Progenitor cell of endocrine pancreas (in vitro differentiated cells): ENCODE measurements at regions not wholly inside any gene's neighbourhood (a gene's known extent, or its start where the extent isn't known, plus 50 kb on each side); places are given as distances from the start of the nearest gene placed in this dataset.

Experiments
- DNase-seq: peaks from one replicate; pipeline ENCODE4 v3.0.0; 2021; ENCODE audit warnings: low spot score; ENCODE audit not compliant: unreplicated experiment
- H3K27ac Mint-ChIP-seq: 2 replicates; pipeline ENCODE4 v1.8.0; 2021; ENCODE audit warnings: mild to moderate bottlenecking, moderate library complexity, mixed read lengths
- H3K27me3 Mint-ChIP-seq: 2 replicates; pipeline ENCODE4 v1.8.0; 2021; ENCODE audit warnings: mixed read lengths
- H3K36me3 Mint-ChIP-seq: 2 replicates; pipeline ENCODE4 v1.8.0; 2022; ENCODE audit warnings: mixed read lengths; ENCODE audit not compliant: insufficient read depth
- H3K4me1 Mint-ChIP-seq: 2 replicates; pipeline ENCODE4 v1.8.0; 2021; ENCODE audit warnings: low read depth, mixed read lengths
- H3K4me3 Mint-ChIP-seq: 2 replicates; pipeline ENCODE4 v1.8.0; 2021; ENCODE audit warnings: low read depth, mild to moderate bottlenecking, moderate library complexity, mixed read lengths
- H3K9me3 Mint-ChIP-seq: 2 replicates; pipeline ENCODE4 v1.8.0; 2021; ENCODE audit warnings: low read depth, mixed read lengths
- CTCF ChIP-seq: fragments of 200-600 bp; sonication (generic); IDR thresholded peaks from one replicate; pipeline ENCODE4 v1.5.0; 2021; ENCODE audit warnings: antibody characterized with exemption, mild to moderate bottlenecking; ENCODE audit not compliant: unreplicated experiment

- no peak for DNase-seq
- H3K9me3 Mint-ChIP-seq = peaks cover 7% of the 10 kb centered on the region
- H3K4me3 Mint-ChIP-seq = no peak overlapping the region
- no peak overlapping the region for H3K27ac Mint-ChIP-seq
- peaks cover 9% of the 10 kb centered on the region for H3K4me1 Mint-ChIP-seq
- no peak for TF ChIP-seq CTCF
- no peaks in the 10 kb centered on the region for H3K36me3 Mint-ChIP-seq
- peaks cover 49% of the 10 kb centered on the region for H3K27me3 Mint-ChIP-seq
Observed at GRCh38 chr12:88805692-88806091, 225.4 kb upstream of the KITLG start.

- Mint-ChIP-seq H3K27me3 (peaks cover 51% of the 10 kb centered on the region), H3K9me3 (peaks cover 11% of the 10 kb centered on the region), H3K27ac (no peak overlapping the region), H3K36me3 (no peaks in the 10 kb centered on the region), H3K4me3 (no peak overlapping the region), H3K4me1 (peaks cover 9% of the 10 kb centered on the region)
- no peak for DNase-seq
- TF ChIP-seq CTCF = no peak
Observed at GRCh38 chr12:88805286-88805685, 225.0 kb upstream of the KITLG start.

- TF ChIP-seq CTCF = no peak
- H3K4me3 Mint-ChIP-seq = no peak overlapping the region
- peaks cover 9% of the 10 kb centered on the region for H3K4me1 Mint-ChIP-seq
- DNase-seq = no peak
- H3K27me3 Mint-ChIP-seq = peaks cover 36% of the 10 kb centered on the region
- no peak overlapping the region for H3K27ac Mint-ChIP-seq
- H3K36me3 Mint-ChIP-seq = no peaks in the 10 kb centered on the region
- peaks cover 18% of the 10 kb centered on the region for H3K9me3 Mint-ChIP-seq
Observed at GRCh38 chr12:88802096-88802706, 221.9 kb upstream of the KITLG start.

- H3K36me3 Mint-ChIP-seq = no peaks in the 10 kb centered on the region
- H3K27ac Mint-ChIP-seq = no peak overlapping the region
- H3K27me3 Mint-ChIP-seq = peaks cover 36% of the 10 kb centered on the region
- peaks cover 8% of the 10 kb centered on the region for H3K4me1 Mint-ChIP-seq
- DNase-seq = no peak
- H3K9me3 Mint-ChIP-seq = peaks cover 15% of the 10 kb centered on the region
- no peak overlapping the region for H3K4me3 Mint-ChIP-seq
- no peak for TF ChIP-seq CTCF
Observed at GRCh38 chr12:88801227-88802095, 221.2 kb upstream of the KITLG start.

- no peak overlapping the region for H3K4me3 Mint-ChIP-seq
- DNase-seq = no peak
- TF ChIP-seq CTCF = no peak
Observed at GRCh38 chr12:88793096-88793495, 212.8 kb upstream of the KITLG start.

More at GRCh38 chr12:88793096-88793495, 212.8 kb upstream of the KITLG start:
- H3K4me1 Mint-ChIP-seq = no peaks in the 10 kb centered on the region
- no peak overlapping the region for H3K27ac Mint-ChIP-seq
- H3K27me3 Mint-ChIP-seq = no peaks in the 10 kb centered on the region
- H3K36me3 Mint-ChIP-seq = peaks cover 4% of the 10 kb centered on the region
- peaks cover 40% of the 10 kb centered on the region for H3K9me3 Mint-ChIP-seq
